Stimulated activated naive CD4-positive, alpha-beta T cell treated with Interleukin-2 at 50 U/mL for 16 hours (primary cell): ENCODE measurements at regions not wholly inside any gene's neighbourhood (a gene's known extent, or its start where the extent isn't known, plus 50 kb on each side); places are given as distances from the start of the nearest gene placed in this dataset.

Experiments used
- DNase-seq: peaks from one replicate; lab custom pipeline; 2025; lab: John Stamatoyannopoulos, UW

GRCh38 chr20:17858450-17859001, 110.1 kb downstream of the SNX5 start:
- DNase-seq: no peak

GRCh38 chr20:17857639-17858449, 110.8 kb downstream of the SNX5 start:
- DNase-seq: no peak

- DNase-seq: no peak
These were observed 111.6 kb downstream of the SNX5 start for GRCh38 chr20:17856837-17857605.

- DNase-seq: no peak
These were observed 112.5 kb downstream of the SNX5 start for GRCh38 chr20:17856024-17856564.

- DNase-seq: no peak
These were observed 114.2 kb downstream of the SNX5 start for GRCh38 chr20:17854307-17854903.

- DNase-seq: no peak
These were observed 116.3 kb downstream of the SNX5 start for GRCh38 chr20:17852323-17852722.

- DNase-seq: no peak
These were observed 117.9 kb downstream of the SNX5 start for GRCh38 chr20:17850684-17851026.

GRCh38 chr20:17849901-17850683, 118.5 kb downstream of the SNX5 start:
- no peak for DNase-seq

GRCh38 chr20:17849138-17849900, 119.3 kb downstream of the SNX5 start:
- no peak for DNase-seq

GRCh38 chr20:17848249-17849048, 120.1 kb downstream of the SNX5 start:
- no peak for DNase-seq

GRCh38 chr20:17845701-17846475, 122.7 kb downstream of the SNX5 start:
- DNase-seq: no peak

- no peak for DNase-seq
These were observed 123.9 kb downstream of the SNX5 start for GRCh38 chr20:17844549-17845298.

- DNase-seq: no peak
These were observed 124.5 kb downstream of the SNX5 start for GRCh38 chr20:17844133-17844429.

GRCh38 chr20:17843246-17844132, 125.1 kb downstream of the SNX5 start:
- peak; percentile 3 for DNase-seq

- DNase-seq: no peak
These were observed 126.8 kb downstream of the SNX5 start for GRCh38 chr20:17841751-17842215.

- DNase-seq: no peak
These were observed 128.2 kb downstream of the SNX5 start for GRCh38 chr20:17840423-17840822.

- no peak for DNase-seq
These were observed 129.7 kb downstream of the SNX5 start for GRCh38 chr20:17838921-17839320.

- DNase-seq: no peak
These were observed 131.4 kb downstream of the SNX5 start for GRCh38 chr20:17837179-17837578.
